ENCODE measurements at regions not wholly inside any gene's neighbourhood (a gene's known extent, or its start where the extent isn't known, plus 50 kb on each side); places are given as distances from the start of the nearest gene placed in this dataset.

DNA sequence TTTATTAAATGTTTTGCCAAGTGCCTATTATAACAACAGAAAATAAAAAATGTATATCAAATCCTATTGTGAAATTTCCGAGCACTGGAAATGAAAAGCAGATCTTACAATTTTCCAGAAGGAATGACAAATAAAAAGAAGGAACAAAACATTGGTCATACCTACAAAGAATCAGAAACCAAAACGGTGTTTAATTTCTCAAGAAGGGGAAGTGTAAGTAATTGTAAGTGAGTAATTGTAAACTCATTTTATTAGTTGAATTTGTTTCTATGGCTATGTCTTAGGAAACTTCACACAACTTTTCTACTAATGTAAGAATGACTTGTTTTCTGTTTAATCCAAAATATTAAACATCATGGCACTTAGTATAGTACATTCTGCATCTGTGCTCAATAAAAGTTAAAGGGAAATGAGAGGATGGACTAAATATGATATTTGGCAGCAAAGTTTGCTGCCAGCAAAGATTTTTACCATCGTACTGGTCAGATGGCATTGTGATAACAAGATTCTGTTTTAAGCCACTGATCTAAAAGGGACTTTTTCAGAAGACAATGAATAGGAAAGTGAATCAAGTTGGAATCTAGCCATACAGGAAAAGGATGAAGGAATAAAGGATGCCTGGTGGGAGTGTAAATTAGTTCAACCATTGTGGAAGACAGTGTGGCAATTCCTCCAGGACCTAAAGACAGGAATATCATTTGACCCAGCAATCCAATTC is 232.4 kb downstream of the NFKBIZ start:
- no peak overlapping the region for H3K4me3 Mint-ChIP-seq
- no peak overlapping the region for H3K27ac Mint-ChIP-seq
- peaks cover 13% of the 10 kb centered on the region for H3K36me3 Mint-ChIP-seq
- peaks cover 54% of the 10 kb centered on the region for H3K4me1 Mint-ChIP-seq
- no peak for DNase-seq
- no peaks in the 10 kb centered on the region for H3K27me3 Mint-ChIP-seq
- H3K9me3 Mint-ChIP-seq, result peaks cover 3% of the 10 kb centered on the region
- CTCF ChIA-PET, result no interaction called here

DNA sequence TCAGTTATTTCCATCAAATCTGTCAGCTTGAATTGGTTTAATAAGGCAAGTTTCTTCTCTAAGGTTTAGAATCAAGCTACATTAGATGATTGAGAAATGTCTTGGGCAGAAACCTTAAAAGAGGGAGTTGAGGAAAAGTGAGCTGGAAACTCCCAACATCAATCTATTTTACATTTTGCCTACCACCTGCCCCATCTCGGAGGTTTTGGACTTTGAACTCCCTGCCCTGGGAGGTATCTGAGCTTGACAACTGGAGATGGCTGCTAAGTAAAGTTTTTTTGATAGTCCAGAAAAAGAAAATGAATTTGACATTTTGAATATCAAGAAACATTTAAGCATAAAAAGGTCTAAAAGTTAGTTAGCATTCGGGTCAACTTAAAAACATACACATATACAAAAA is 234.2 kb downstream of the NFKBIZ start:
- H3K9me3 Mint-ChIP-seq, result peaks cover 3% of the 10 kb centered on the region
- H3K27me3 Mint-ChIP-seq, result no peaks in the 10 kb centered on the region
- no peak overlapping the region for H3K27ac Mint-ChIP-seq
- H3K36me3 Mint-ChIP-seq, result peaks cover 11% of the 10 kb centered on the region
- H3K4me1 Mint-ChIP-seq, result peaks cover 48% of the 10 kb centered on the region
- no peak overlapping the region for H3K4me3 Mint-ChIP-seq
- DNase-seq, result no peak
- CTCF ChIA-PET, result no interaction called here

DNA sequence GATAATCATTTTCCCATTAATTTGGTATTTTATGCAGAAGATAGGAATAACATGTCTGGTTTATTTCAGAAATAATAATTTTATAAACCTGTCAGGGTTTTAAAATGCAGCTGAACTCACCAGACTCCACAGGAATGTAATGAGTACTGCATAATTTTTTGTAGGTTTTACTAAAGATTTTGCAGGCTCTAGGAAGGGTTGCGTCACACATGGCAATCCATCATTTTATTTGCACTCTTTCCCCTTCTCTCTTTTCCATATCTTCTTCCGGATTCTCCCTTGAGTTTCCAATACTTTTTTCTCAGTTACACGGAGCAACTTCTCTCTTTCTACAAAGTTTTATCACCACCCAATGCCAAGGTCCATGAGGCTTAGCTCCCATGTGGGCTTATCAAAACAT is 234.7 kb downstream of the NFKBIZ start:
- no peak for DNase-seq

DNA sequence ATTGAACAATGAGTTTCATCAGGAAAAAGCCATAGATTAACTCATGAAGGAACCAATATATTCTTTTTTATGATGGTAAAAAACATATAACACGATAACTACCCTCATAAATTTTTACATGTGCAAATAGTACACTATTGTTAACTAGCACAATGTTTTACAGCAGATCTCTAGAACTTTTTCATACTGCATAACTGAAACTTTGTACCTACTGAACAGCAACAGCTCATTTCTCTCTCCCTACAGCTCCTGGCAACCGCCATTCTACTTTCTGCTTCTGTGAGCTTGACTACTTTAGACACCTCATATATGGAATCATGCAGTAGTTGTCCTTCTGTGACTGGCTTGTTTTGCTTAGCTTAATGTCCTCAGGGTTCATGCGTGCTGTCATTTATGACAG is 235.4 kb downstream of the NFKBIZ start:
- H3K9me3 Mint-ChIP-seq, result peaks cover 3% of the 10 kb centered on the region
- peaks cover 36% of the 10 kb centered on the region for H3K4me1 Mint-ChIP-seq
- peaks cover 11% of the 10 kb centered on the region for H3K36me3 Mint-ChIP-seq
- no peak overlapping the region for H3K4me3 Mint-ChIP-seq
- DNase-seq, result no peak
- no peaks in the 10 kb centered on the region for H3K27me3 Mint-ChIP-seq
- H3K27ac Mint-ChIP-seq, result no peak overlapping the region
- CTCF ChIA-PET, result interaction anchor here (2.0 kb wide), 1 partner anchor 145 kb away, joined by 7 read pairs; no protein-coding TSS in a partner anchor

More for the DNA sequence above, 234.7 kb downstream of the NFKBIZ start:
- no peak overlapping the region for H3K27ac Mint-ChIP-seq
- no peak overlapping the region for H3K4me3 Mint-ChIP-seq
- peaks cover 11% of the 10 kb centered on the region for H3K36me3 Mint-ChIP-seq
- H3K27me3 Mint-ChIP-seq, result no peaks in the 10 kb centered on the region
- H3K9me3 Mint-ChIP-seq, result peaks cover 3% of the 10 kb centered on the region
- CTCF ChIA-PET, result interaction anchor here (2.0 kb wide), 1 partner anchor 145 kb away, joined by 7 read pairs; no protein-coding TSS in a partner anchor
- H3K4me1 Mint-ChIP-seq, result peaks cover 43% of the 10 kb centered on the region

DNA sequence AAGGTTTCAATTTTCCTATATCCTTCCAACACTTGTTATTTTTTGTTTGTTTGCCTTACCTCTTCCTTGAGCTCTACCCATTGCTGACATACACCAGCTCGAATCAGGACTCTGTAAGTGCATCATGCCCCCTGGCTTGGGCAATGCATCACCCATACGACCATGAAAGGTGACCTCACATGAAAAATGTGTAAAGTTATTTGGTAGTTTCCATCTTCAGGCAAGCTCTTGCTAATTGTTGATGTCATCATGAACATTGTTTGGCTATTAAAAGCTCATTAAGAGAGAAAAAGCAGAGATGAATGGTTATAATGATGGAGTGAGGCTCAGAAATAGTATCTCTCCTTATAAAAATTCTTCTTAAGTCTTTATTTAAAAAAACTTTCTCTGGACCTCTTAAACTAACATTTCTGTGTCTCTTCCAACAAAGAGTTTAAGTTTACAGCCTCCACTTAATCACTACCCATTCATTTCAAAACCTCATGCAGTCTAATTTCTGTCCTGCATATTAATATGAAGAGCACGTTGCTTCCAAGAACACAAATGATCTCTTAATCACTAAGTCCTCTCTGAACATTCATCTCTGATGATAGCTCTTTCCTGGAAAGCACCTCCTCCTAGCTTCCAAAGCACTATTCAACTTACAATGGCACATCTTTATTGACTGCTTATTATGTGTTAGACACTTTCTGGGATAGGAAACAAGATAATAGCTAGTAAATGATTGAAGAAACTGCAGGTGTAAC is 236.3 kb downstream of the NFKBIZ start:
- no peak for DNase-seq
- no peaks in the 10 kb centered on the region for H3K27me3 Mint-ChIP-seq
- peaks cover 6% of the 10 kb centered on the region for H3K36me3 Mint-ChIP-seq
- no peaks in the 10 kb centered on the region for H3K9me3 Mint-ChIP-seq
- H3K4me3 Mint-ChIP-seq, result no peak overlapping the region
- H3K4me1 Mint-ChIP-seq, result peaks cover 29% of the 10 kb centered on the region
- CTCF ChIA-PET, result interaction anchor here (2.0 kb wide), 1 partner anchor 144 kb away, joined by 7 read pairs; no protein-coding TSS in a partner anchor
- H3K27ac Mint-ChIP-seq, result no peak overlapping the region

DNA sequence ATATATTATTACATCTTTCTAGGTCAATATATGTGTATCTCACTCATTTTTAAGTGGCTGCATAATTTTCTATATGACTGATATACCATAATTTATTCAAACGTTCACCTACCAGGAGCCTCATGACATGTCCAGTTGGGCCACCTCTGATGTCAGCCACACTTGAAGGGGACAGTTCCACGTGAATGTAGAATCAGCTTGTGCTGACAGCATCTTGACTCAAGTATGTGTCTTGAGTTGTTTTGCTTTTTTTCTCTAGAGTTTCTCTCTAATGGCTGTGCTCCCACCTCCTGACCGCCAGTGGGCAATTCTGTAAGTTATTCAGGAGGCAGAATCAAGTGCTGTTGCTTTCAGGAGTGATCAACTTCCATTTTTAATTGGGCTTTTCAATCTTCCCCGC is 237.9 kb downstream of the NFKBIZ start:
- no peak overlapping the region for H3K4me3 Mint-ChIP-seq
- no peaks in the 10 kb centered on the region for H3K27me3 Mint-ChIP-seq
- no peaks in the 10 kb centered on the region for H3K9me3 Mint-ChIP-seq
- peaks cover 2% of the 10 kb centered on the region for H3K36me3 Mint-ChIP-seq
- CTCF ChIA-PET, result no interaction called here
- H3K27ac Mint-ChIP-seq, result no peak overlapping the region
- peaks cover 30% of the 10 kb centered on the region for H3K4me1 Mint-ChIP-seq
- DNase-seq, result no peak

DNA sequence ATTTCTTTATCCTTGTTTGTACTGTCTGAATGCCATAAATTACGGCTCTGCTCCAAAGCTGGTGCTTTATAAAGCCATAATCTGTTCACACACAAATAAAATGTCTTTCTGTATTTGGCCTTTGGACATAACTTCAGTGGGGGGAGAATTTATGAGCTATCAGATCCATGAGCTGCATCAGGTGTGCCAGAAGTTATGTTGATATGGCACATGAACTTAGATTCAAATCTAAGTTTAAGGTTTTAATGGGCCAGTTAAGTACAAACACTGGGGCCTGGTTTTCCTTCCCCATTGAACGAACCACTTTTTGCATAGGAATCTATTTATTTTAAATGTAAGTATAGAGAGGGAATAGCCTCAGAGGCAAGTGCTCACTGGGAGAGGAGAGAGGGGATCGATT is 239.9 kb downstream of the NFKBIZ start:
- CTCF ChIA-PET, result no interaction called here
- Mint-ChIP-seq H3K4me3 (no peak overlapping the region), H3K36me3 (no peaks in the 10 kb centered on the region), H3K27me3 (no peaks in the 10 kb centered on the region), H3K27ac (no peak overlapping the region), H3K4me1 (peaks cover 48% of the 10 kb centered on the region), H3K9me3 (no peaks in the 10 kb centered on the region)
- DNase-seq, result no peak

DNA sequence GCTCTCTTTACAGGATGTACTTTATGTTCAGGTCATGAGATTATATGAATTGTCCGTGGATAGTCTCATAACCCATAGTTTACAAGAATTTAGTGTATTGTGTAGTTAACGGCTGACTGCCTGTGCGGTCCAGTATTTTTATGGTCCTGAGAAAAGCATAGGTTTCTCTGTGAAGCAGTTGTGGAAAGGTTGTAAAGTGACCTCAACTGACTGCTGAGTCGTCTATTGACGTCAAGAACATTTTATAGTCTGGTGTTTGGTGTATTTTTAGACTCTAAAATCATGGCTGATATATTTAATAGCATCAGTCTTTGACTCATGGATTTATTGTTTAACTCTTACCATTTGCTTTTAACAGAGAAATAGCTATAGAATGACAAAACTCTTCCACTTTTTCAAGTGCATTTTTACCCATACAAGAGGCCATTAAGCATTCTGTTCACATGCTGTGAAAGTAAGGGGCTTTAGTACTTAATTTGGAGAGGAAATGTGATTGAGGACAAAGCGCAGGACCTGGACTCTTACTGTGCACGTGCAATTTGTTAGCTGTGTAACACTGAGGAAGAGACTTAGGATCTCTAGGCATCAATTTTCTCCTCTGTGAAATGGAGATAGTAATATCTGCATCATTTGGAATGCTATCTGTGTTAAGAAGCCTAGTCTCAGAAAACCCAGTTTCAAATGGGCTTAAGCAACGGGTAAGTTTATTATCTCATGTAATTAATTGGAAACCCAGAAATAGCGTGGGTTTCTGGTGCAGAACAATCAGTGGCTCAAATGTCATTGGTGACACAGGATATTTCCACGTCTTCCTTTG is 240.8 kb downstream of the NFKBIZ start:
- Mint-ChIP-seq H3K4me1 (peaks cover 46% of the 10 kb centered on the region), H3K27me3 (no peaks in the 10 kb centered on the region), H3K9me3 (no peaks in the 10 kb centered on the region), H3K4me3 (no peak overlapping the region), H3K27ac (no peak overlapping the region), H3K36me3 (no peaks in the 10 kb centered on the region)
- CTCF ChIA-PET, result no interaction called here
- DNase-seq, result no peak

DNA sequence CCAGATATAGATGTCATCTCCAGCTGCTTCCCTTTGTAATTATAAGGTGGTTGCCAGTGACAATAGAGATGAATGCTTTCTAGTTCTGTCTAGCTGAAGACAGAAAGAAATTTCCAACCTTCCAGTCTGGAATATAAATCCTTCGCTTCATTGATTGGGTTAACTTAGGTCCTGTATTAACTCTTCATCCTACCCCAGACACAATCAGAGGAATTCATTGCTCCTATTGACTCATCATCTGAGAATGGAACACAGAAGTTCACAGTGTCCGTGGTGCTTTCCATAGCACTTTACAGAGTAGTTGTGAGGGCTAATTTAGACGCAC is 241.4 kb downstream of the NFKBIZ start:
- H3K9me3 Mint-ChIP-seq, result no peaks in the 10 kb centered on the region
- DNase-seq, result no peak
- H3K36me3 Mint-ChIP-seq, result no peaks in the 10 kb centered on the region
- H3K4me3 Mint-ChIP-seq, result no peak overlapping the region
- no peaks in the 10 kb centered on the region for H3K27me3 Mint-ChIP-seq
- peaks cover 40% of the 10 kb centered on the region for H3K4me1 Mint-ChIP-seq
- CTCF ChIA-PET, result no interaction called here
- H3K27ac Mint-ChIP-seq, result no peak overlapping the region

DNA sequence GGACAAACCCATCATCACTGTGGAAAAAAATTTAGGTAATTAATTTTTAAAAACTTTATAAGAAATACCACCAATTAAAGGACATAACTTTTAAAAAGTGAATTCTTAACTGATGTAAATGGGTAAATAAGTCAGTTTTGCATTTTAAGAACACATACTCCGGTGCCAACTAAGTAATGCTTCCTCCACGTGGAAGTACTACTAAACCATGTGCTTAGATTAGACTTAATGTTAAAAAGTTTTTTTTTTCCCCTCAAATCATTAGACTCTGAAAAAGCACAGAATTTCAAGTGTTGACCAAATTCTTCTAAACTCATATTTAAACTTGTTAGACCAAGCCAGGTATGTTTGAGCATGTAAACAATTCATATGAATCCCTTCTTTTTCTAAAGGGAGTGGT is 242.0 kb downstream of the NFKBIZ start:
- H3K27ac Mint-ChIP-seq, result no peak overlapping the region
- H3K36me3 Mint-ChIP-seq, result no peaks in the 10 kb centered on the region
- H3K4me3 Mint-ChIP-seq, result no peak overlapping the region
- CTCF ChIA-PET, result no interaction called here
- peaks cover 35% of the 10 kb centered on the region for H3K4me1 Mint-ChIP-seq
- DNase-seq, result no peak
- no peaks in the 10 kb centered on the region for H3K9me3 Mint-ChIP-seq
- no peaks in the 10 kb centered on the region for H3K27me3 Mint-ChIP-seq

DNA sequence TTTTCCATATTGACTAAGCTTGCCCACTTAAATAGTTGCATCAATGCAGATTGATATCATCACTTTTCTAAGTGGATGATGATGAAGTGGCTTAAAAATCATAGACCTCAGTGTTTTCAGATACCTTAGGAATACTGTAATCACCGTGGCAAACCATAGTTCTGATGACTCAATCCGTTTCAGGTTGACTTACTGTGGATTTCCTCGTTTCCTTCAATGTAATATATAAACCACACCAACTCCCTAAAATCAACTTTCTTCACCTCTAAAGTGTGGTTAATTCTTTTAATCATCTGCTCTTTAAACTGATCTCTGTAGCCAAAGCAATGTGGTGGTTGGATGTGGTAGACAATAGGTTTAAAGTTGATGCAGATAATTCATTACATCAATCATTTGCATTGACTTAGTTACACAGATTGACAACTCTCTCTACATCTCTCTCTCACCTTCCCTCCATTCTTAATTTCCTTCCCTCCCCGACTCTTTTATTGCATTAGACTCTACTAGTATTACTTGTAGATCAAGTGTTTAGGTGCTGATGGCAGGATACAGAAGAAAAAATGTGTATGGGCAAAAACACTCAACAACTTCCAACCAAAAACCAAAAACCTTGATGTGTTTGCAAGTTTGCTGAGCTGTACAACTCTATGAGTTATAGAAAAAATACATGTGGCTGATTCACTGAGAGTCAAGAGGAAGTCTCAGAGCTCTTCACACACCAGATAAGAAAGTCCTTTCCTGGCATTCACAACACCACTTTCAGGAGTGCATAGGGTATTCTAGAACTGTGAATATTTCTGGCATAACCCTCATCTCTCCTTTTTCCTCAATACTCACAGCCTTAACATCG is 243.5 kb downstream of the NFKBIZ start:
- Mint-ChIP-seq H3K27me3 (no peaks in the 10 kb centered on the region), H3K27ac (peak overlapping the region; percentile 82), H3K4me1 (peaks cover 29% of the 10 kb centered on the region), H3K9me3 (no peaks in the 10 kb centered on the region), H3K4me3 (no peak overlapping the region), H3K36me3 (no peaks in the 10 kb centered on the region)
- no peak for DNase-seq
- CTCF ChIA-PET, result interaction anchor here (0.9 to 1.3 kb wide), 2 partner anchors 132 to 137 kb away, joined by 3 read pairs; no protein-coding TSS in a partner anchor

DNA sequence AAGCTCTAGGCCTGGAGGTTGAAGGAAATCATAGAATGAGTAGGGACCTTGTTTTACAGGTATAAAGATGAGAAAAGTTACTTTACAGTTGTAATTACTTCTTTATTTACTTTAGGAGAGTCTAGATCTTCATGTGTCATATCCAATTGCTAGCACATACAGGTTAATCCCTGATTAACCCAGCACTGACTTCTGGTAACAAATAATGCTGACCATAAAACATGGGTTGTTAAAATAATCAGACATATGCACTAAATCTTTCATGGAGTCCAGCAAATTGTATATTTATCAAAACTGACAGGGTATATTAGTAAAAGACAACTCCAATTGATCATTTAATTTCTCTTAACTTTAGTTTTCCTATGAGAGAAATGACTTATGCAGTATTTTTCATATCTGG is 245.2 kb downstream of the NFKBIZ start:
- no peaks in the 10 kb centered on the region for H3K27me3 Mint-ChIP-seq
- H3K27ac Mint-ChIP-seq, result no peak overlapping the region
- H3K9me3 Mint-ChIP-seq, result no peaks in the 10 kb centered on the region
- H3K4me3 Mint-ChIP-seq, result no peak overlapping the region
- no peak for DNase-seq
- CTCF ChIA-PET, result no interaction called here
- H3K36me3 Mint-ChIP-seq, result no peaks in the 10 kb centered on the region
- peaks cover 29% of the 10 kb centered on the region for H3K4me1 Mint-ChIP-seq

DNA sequence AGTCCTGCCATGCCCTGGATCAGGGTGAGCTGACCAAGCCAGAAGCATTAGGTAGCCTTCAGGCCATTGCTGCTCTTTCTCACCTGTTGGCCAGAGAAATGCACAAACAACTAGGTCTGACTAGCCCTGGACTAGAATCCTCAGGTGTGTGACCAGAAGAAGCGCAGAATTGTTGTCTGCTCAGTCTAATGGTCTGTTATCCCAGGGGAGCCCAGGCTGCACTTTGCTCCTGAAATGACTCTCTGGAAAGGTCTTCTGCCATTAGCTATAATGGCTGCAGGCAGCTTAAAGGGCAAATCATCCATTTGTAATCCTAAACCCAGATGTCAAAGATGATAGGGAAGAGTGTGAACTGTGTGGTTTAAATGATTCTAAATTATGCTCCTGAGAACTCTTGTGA is 246.1 kb downstream of the NFKBIZ start:
- peaks cover 29% of the 10 kb centered on the region for H3K4me1 Mint-ChIP-seq
- no peaks in the 10 kb centered on the region for H3K9me3 Mint-ChIP-seq
- CTCF ChIA-PET, result no interaction called here
- H3K27me3 Mint-ChIP-seq, result no peaks in the 10 kb centered on the region
- H3K27ac Mint-ChIP-seq, result no peak overlapping the region
- no peak overlapping the region for H3K4me3 Mint-ChIP-seq
- no peak for DNase-seq
- H3K36me3 Mint-ChIP-seq, result no peaks in the 10 kb centered on the region

DNA sequence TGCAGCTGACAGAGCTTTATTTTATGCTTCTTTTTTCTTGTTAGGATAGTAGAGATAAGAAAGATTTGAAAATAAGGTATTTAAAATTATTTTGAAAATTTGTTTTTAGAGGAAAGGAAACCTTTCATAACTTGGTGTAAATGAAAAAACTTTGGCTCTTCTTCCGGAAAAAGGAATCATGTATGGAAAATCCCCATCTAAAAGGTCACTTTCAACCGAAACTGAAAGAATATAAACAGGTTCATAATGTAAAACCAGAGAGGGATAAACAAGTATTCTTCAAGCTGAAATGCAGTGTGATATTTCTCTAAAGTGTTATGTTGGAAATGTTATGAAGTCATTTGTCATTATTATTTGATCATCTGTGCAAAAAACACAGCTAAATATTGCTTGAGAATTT is 246.8 kb downstream of the NFKBIZ start:
- Mint-ChIP-seq H3K36me3 (no peaks in the 10 kb centered on the region), H3K9me3 (no peaks in the 10 kb centered on the region), H3K27me3 (no peaks in the 10 kb centered on the region), H3K4me1 (peaks cover 29% of the 10 kb centered on the region), H3K27ac (no peak overlapping the region), H3K4me3 (no peak overlapping the region)
- CTCF ChIA-PET, result no interaction called here
- DNase-seq, result no peak
